ENCODE measurements at regions not wholly inside any gene's neighbourhood (a gene's known extent, or its start where the extent isn't known, plus 50 kb on each side); places are given as distances from the start of the nearest gene placed in this dataset.

DNA sequence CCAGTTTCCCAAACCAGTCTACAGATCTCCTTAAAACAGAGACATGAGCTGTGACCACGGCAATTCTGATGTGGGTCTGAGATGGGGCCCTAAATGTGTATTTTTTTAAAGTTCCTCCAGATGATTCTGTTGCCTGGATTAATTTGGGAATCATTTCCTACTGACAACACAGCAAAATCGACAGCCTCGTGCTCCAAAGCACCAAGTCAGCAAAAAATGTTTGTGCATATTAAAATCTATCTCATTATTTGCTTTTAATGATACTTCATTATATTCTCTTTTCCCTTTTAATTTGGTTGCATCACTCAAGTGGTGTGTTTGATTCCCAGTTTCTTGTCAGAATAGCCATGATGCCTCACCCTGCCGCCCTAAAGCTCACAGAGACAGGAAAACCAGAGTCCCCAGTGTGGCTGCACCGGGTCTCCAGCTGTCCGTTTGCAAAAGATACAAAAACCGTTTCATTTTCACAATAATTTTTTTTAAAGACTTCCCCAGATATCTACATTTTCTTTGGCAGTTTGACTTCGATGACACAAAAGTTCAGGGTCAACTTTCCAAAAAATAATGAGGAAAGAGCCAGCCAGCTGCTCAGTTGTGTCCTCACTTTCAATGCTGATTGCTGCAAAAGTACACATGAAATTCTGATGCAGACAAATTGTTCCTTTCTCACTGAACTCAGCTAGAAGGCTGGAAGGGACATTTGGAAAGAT is 443.2 kb upstream of the ID2 start:
- Histone ChIP-seq H3K9ac (ENCODE audit: low read depth, low read length) (no peak overlapping the region), H3K4me1 (ENCODE audit: control insufficient read depth, insufficient read depth, low read length) (no peaks in the 10 kb centered on the region), H3K4me2 (ENCODE audit: low read length) (no peak overlapping the region), H3K27me3 (ENCODE audit: control insufficient read depth, insufficient read depth, low read length) (peaks cover 28% of the 10 kb centered on the region), H3K36me3 (ENCODE audit: insufficient read depth, low read length) (no peaks in the 10 kb centered on the region), H3K9me3 (replicated peaks; ENCODE audit: low read length) (no peaks in the 10 kb centered on the region), H3K4me3 (ENCODE audit: low read length) (no peak overlapping the region)

- Histone ChIP-seq H3K36me3 (ENCODE audit: insufficient read depth, low read length) (no peaks in the 10 kb centered on the region), H3K4me1 (ENCODE audit: control insufficient read depth, insufficient read depth, low read length) (no peaks in the 10 kb centered on the region), H3K9me3 (replicated peaks; ENCODE audit: low read length) (no peaks in the 10 kb centered on the region), H3K4me2 (ENCODE audit: low read length) (no peak overlapping the region), H3K4me3 (ENCODE audit: low read length) (no peak overlapping the region), H3K9ac (ENCODE audit: low read depth, low read length) (no peak overlapping the region), H3K27me3 (ENCODE audit: control insufficient read depth, insufficient read depth, low read length) (peaks cover 28% of the 10 kb centered on the region)
Observed at GRCh38 chr2:8239531-8240088, 442.2 kb upstream of the ID2 start.

- Histone ChIP-seq H3K36me3 (ENCODE audit: insufficient read depth, low read length) (no peaks in the 10 kb centered on the region), H3K4me2 (ENCODE audit: low read length) (no peak overlapping the region), H3K4me1 (ENCODE audit: control insufficient read depth, insufficient read depth, low read length) (no peaks in the 10 kb centered on the region), H3K27me3 (ENCODE audit: control insufficient read depth, insufficient read depth, low read length) (peaks cover 27% of the 10 kb centered on the region), H3K9me3 (replicated peaks; ENCODE audit: low read length) (no peaks in the 10 kb centered on the region), H3K9ac (ENCODE audit: low read depth, low read length) (no peak overlapping the region), H3K4me3 (ENCODE audit: low read length) (no peak overlapping the region)
Observed at GRCh38 chr2:8241317-8241716, 440.5 kb upstream of the ID2 start.

GRCh38 chr2:8242739-8243138 is 439.1 kb upstream of the ID2 start:
- Histone ChIP-seq H3K27me3 (ENCODE audit: control insufficient read depth, insufficient read depth, low read length) (peaks cover 16% of the 10 kb centered on the region), H3K4me2 (ENCODE audit: low read length) (no peak overlapping the region), H3K9me3 (replicated peaks; ENCODE audit: low read length) (no peaks in the 10 kb centered on the region), H3K4me3 (ENCODE audit: low read length) (no peak overlapping the region), H3K4me1 (ENCODE audit: control insufficient read depth, insufficient read depth, low read length) (peaks cover 3% of the 10 kb centered on the region), H3K9ac (ENCODE audit: low read depth, low read length) (no peak overlapping the region), H3K36me3 (ENCODE audit: insufficient read depth, low read length) (no peaks in the 10 kb centered on the region)

- no peaks in the 10 kb centered on the region for H3K9me3 ChIP-seq (replicated peaks; ENCODE audit: low read length)
- H3K9ac ChIP-seq (ENCODE audit: low read depth, low read length): no peak overlapping the region
- H3K4me3 ChIP-seq (ENCODE audit: low read length): no peak overlapping the region
- peaks cover 9% of the 10 kb centered on the region for H3K27me3 ChIP-seq (ENCODE audit: control insufficient read depth, insufficient read depth, low read length)
- H3K36me3 ChIP-seq (ENCODE audit: insufficient read depth, low read length): no peaks in the 10 kb centered on the region
- peaks cover 13% of the 10 kb centered on the region for H3K4me1 ChIP-seq (ENCODE audit: control insufficient read depth, insufficient read depth, low read length)
- no peak overlapping the region for H3K4me2 ChIP-seq (ENCODE audit: low read length)
Observed at GRCh38 chr2:8243748-8244400, 438.0 kb upstream of the ID2 start.

GRCh38 chr2:8244639-8245038 is 437.2 kb upstream of the ID2 start:
- H3K4me1 ChIP-seq (ENCODE audit: control insufficient read depth, insufficient read depth, low read length): peaks cover 18% of the 10 kb centered on the region
- no peaks in the 10 kb centered on the region for H3K36me3 ChIP-seq (ENCODE audit: insufficient read depth, low read length)
- H3K9ac ChIP-seq (ENCODE audit: low read depth, low read length): no peak overlapping the region
- peaks cover 8% of the 10 kb centered on the region for H3K27me3 ChIP-seq (ENCODE audit: control insufficient read depth, insufficient read depth, low read length)
- H3K4me2 ChIP-seq (ENCODE audit: low read length): no peak overlapping the region
- H3K4me3 ChIP-seq (ENCODE audit: low read length): no peak overlapping the region
- H3K9me3 ChIP-seq (replicated peaks; ENCODE audit: low read length): no peaks in the 10 kb centered on the region

DNA sequence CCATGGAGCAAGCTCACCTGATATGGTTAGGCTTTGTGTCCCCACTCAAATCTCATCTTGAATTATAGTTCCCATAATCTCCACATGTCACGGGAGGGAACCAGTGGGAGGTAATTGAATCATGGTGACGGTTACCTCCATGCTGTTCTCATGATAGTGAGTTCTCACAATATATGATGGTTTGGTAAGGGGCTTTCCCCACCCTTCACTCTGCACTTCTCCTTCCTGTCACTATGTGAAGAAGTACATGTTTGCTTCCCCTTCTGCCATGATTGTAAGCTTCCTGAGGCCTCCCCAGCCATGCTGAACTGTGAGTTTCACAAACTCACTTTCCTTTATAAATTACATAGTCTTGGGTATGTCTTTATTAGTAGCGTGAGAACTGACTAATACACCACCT is 435.7 kb upstream of the ID2 start:
- H3K9ac ChIP-seq (ENCODE audit: low read depth, low read length): no peak overlapping the region
- peaks cover 11% of the 10 kb centered on the region for H3K27me3 ChIP-seq (ENCODE audit: control insufficient read depth, insufficient read depth, low read length)
- H3K4me2 ChIP-seq (ENCODE audit: low read length): no peak overlapping the region
- H3K36me3 ChIP-seq (ENCODE audit: insufficient read depth, low read length): no peaks in the 10 kb centered on the region
- peaks cover 18% of the 10 kb centered on the region for H3K4me1 ChIP-seq (ENCODE audit: control insufficient read depth, insufficient read depth, low read length)
- no peaks in the 10 kb centered on the region for H3K9me3 ChIP-seq (replicated peaks; ENCODE audit: low read length)
- H3K4me3 ChIP-seq (ENCODE audit: low read length): no peak overlapping the region

GRCh38 chr2:8247905-8248622 is 433.8 kb upstream of the ID2 start:
- no peak overlapping the region for H3K9ac ChIP-seq (ENCODE audit: low read depth, low read length)
- H3K4me3 ChIP-seq (ENCODE audit: low read length): no peak overlapping the region
- no peaks in the 10 kb centered on the region for H3K9me3 ChIP-seq (replicated peaks; ENCODE audit: low read length)

GRCh38 chr2:8248623-8248957 is 433.3 kb upstream of the ID2 start:
- Histone ChIP-seq H3K27me3 (ENCODE audit: control insufficient read depth, insufficient read depth, low read length) (peaks cover 11% of the 10 kb centered on the region), H3K4me2 (ENCODE audit: low read length) (peak overlapping the region; percentile 7), H3K4me3 (ENCODE audit: low read length) (no peak overlapping the region), H3K36me3 (ENCODE audit: insufficient read depth, low read length) (no peaks in the 10 kb centered on the region), H3K9me3 (replicated peaks; ENCODE audit: low read length) (no peaks in the 10 kb centered on the region), H3K4me1 (ENCODE audit: control insufficient read depth, insufficient read depth, low read length) (peaks cover 18% of the 10 kb centered on the region), H3K9ac (ENCODE audit: low read depth, low read length) (no peak overlapping the region)

More at GRCh38 chr2:8247905-8248622, 433.8 kb upstream of the ID2 start:
- Histone ChIP-seq H3K36me3 (ENCODE audit: insufficient read depth, low read length) (no peaks in the 10 kb centered on the region), H3K27me3 (ENCODE audit: control insufficient read depth, insufficient read depth, low read length) (peaks cover 11% of the 10 kb centered on the region), H3K4me2 (ENCODE audit: low read length) (peak overlapping the region; percentile 7), H3K4me1 (ENCODE audit: control insufficient read depth, insufficient read depth, low read length) (peaks cover 18% of the 10 kb centered on the region)

DNA sequence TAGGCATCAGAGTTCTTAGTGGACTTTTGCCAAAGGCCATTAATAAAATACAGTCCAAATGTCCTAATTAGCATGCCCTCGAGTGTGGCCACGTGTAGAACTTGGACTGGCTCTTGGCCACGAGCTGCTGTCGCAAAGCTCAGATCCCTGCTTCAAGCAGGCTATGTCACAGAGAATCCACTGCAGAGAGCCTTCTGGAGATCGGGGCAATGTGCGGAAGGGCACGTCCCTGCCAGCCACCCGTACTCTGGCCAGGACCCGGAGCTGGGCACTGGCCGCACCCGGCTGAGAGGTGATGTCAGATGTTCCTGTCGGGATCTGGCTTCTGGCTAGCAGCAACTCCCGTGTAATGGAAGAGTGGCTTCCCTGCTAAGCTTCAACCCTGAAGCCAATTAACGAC is 432.7 kb upstream of the ID2 start:
- H3K27me3 ChIP-seq (ENCODE audit: control insufficient read depth, insufficient read depth, low read length): peaks cover 11% of the 10 kb centered on the region
- H3K4me1 ChIP-seq (ENCODE audit: control insufficient read depth, insufficient read depth, low read length): peaks cover 18% of the 10 kb centered on the region
- no peaks in the 10 kb centered on the region for H3K9me3 ChIP-seq (replicated peaks; ENCODE audit: low read length)
- peak overlapping the region; percentile 25 for H3K4me3 ChIP-seq (ENCODE audit: low read length)
- no peaks in the 10 kb centered on the region for H3K36me3 ChIP-seq (ENCODE audit: insufficient read depth, low read length)
- H3K9ac ChIP-seq (ENCODE audit: low read depth, low read length): no peak overlapping the region
- H3K4me2 ChIP-seq (ENCODE audit: low read length): peak overlapping the region; percentile 54

DNA sequence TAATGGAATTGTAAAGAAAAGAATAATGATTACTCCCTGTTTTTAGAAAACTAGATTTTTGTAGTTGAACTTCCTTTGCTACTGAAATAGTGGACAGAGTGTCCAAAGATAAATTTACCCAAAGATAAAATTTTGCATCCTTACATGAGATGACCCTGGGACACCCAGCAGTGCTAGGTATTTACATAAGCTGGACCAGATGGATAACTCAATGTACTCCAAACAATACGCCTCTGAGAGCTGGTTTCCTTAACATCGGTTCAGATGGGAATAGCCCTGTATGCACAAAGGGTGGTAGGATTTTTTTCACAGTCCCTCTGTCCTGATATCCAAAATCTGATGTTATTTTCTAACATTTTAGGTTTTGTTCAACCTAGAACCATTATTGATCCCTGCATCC is 432.1 kb upstream of the ID2 start:
- Histone ChIP-seq H3K4me3 (ENCODE audit: low read length) (no peak overlapping the region), H3K36me3 (ENCODE audit: insufficient read depth, low read length) (no peaks in the 10 kb centered on the region), H3K9me3 (replicated peaks; ENCODE audit: low read length) (no peaks in the 10 kb centered on the region), H3K4me1 (ENCODE audit: control insufficient read depth, insufficient read depth, low read length) (peaks cover 18% of the 10 kb centered on the region), H3K4me2 (ENCODE audit: low read length) (no peak overlapping the region), H3K27me3 (ENCODE audit: control insufficient read depth, insufficient read depth, low read length) (peaks cover 11% of the 10 kb centered on the region), H3K9ac (ENCODE audit: low read depth, low read length) (no peak overlapping the region)

All from skeletal muscle satellite cell (primary cell).